ENCODE measurements at regions not wholly inside any gene's neighbourhood (a gene's known extent, or its start where the extent isn't known, plus 50 kb on each side); places are given as distances from the start of the nearest gene placed in this dataset.

DNA sequence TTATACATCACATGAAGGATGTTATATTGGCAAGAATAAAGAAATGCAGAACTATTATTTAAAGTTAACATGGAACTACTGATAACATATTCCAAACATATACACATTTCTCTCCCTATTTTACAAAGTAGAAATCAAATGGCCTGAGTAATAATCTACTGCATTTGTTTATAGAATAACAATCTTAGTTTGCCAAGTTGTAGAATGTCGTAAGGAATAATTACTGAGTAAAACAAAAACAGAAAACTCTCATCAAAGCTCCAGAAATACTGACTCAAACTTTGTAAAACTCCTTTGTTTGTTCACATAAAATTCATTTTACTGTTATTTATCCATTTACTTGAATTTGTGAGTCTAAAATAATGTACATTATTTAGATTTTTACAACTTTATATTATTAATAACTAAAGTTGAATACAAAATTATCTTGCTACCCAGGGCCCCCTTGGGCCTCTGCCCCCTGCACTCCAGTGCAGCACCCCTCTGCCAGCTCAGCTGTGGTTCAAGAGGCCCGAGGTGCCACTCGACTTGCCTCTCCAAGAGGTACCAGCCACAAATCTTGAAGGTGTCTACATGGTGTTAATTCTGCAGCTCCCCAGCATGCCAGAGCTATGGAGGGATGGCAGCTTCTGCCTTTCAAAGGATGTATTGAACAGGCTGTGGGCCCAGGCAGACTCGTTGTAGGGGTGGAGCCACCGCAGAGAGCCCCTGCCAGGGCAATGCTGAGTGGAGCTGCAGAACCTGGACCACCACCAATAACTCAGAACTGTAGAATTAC lies 2819.7 kb downstream of the PCDH9 start:
- TF ChIP-seq, protein P1, sequence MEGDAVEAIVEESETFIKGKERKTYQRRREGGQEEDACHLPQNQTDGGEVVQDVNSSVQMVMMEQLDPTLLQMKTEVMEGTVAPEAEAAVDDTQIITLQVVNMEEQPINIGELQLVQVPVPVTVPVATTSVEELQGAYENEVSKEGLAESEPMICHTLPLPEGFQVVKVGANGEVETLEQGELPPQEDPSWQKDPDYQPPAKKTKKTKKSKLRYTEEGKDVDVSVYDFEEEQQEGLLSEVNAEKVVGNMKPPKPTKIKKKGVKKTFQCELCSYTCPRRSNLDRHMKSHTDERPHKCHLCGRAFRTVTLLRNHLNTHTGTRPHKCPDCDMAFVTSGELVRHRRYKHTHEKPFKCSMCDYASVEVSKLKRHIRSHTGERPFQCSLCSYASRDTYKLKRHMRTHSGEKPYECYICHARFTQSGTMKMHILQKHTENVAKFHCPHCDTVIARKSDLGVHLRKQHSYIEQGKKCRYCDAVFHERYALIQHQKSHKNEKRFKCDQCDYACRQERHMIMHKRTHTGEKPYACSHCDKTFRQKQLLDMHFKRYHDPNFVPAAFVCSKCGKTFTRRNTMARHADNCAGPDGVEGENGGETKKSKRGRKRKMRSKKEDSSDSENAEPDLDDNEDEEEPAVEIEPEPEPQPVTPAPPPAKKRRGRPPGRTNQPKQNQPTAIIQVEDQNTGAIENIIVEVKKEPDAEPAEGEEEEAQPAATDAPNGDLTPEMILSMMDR (IDR thresholded peaks at IDR 0.05) = no peak
- TF ChIP-seq POLR2A (IDR thresholded peaks at IDR 0.05) = no peak
- Histone ChIP-seq H3K36me3 (replicated peaks in 1 of 2) (no peaks in the 10 kb centered on the region), H3K27me3 (no peaks in the 10 kb centered on the region), H3K9me3 (replicated peaks in 1 of 3) (no peaks in the 10 kb centered on the region), H3K4me1 (replicated peaks in 1 of 2) (no peaks in the 10 kb centered on the region), H3K27ac (no peak overlapping the region), H3K4me3 (no peak overlapping the region)
- intact Hi-C loops (cut with DNase I) = no loop called here
- 68 to 93% (median 82%) methylated on average over 5 of the region's 5 CpGs for WGBS, 4 donors
- DNase-seq = no peak

GRCh38 chr13:64397701-64398100 lies 2832.4 kb downstream of the PCDH9 start:
- H3K27ac ChIP-seq = no peak overlapping the region
- 17 to 22% (median 19%) methylated on average over 2 of the region's 2 CpGs for WGBS, 4 donors
- no peak overlapping the region for H3K4me3 ChIP-seq
- H3K27me3 ChIP-seq = no peaks in the 10 kb centered on the region
- H3K4me1 ChIP-seq (replicated peaks in 1 of 2) = no peaks in the 10 kb centered on the region
- intact Hi-C loops (cut with DNase I) = no loop called here
- H3K9me3 ChIP-seq (replicated peaks in 1 of 3) = no peaks in the 10 kb centered on the region
- TF ChIP-seq, protein P1 (IDR thresholded peaks at IDR 0.05) = no peak
- no peak for TF ChIP-seq POLR2A (IDR thresholded peaks at IDR 0.05)
- DNase-seq = no peak
- no peaks in the 10 kb centered on the region for H3K36me3 ChIP-seq (replicated peaks in 1 of 2)

DNA sequence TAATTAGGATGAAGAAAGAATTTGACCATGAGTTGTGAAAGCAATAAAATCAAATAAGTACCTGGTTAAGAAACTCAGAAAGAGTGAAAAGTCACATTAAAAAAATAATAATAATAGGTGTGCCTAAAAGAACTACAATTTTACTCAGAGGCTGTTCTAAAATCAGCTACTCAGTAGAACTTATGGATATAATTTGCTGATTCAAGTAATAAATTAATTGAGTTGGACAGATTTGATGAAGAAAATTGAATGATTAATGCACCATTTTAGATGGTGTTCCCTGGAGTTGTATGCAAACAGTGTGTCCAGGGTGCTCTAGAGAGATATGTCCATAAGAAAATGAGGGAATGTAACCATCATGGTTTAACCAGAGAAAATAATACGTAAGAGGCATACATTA lies 2852.5 kb downstream of the PCDH9 start:
- Histone ChIP-seq H3K27ac (no peak overlapping the region), H3K4me1 (replicated peaks in 1 of 2) (no peaks in the 10 kb centered on the region), H3K9me3 (replicated peaks in 1 of 3) (no peaks in the 10 kb centered on the region), H3K36me3 (replicated peaks in 1 of 2) (no peaks in the 10 kb centered on the region), H3K4me3 (no peak overlapping the region), H3K27me3 (no peaks in the 10 kb centered on the region)
- intact Hi-C loops (cut with DNase I) = no loop called here
- WGBS, 4 donors = 72 to 81% (median 78%) methylated on average over 1 of the region's 1 CpG
- TF ChIP-seq POLR2A (IDR thresholded peaks at IDR 0.05) = no peak
- TF ChIP-seq, protein P1 (IDR thresholded peaks at IDR 0.05) = no peak
- no peak for DNase-seq

DNA sequence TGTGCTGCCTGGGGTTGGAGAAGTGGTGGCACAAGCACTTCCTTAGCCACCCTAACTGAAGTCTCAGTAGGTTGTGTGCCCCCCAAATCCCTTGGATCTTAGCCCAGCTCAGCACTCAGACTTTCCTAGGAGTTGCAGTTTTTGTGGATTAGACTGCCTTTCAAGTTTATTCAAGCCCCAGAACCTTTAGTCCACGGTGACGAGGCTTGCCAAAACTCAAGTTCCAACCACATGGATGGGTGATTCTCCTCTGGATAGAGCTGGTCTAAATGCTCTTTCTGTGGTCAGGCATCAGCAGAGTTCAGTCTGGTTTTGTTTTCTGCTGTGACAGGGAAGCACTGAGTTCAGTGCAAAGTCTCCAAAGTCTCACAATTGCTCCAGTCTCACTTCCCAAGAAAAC lies 2858.7 kb downstream of the PCDH9 start:
- DNase-seq = no peak
- H3K9me3 ChIP-seq (replicated peaks in 1 of 3) = no peaks in the 10 kb centered on the region
- intact Hi-C loops (cut with DNase I) = no loop called here
- H3K27ac ChIP-seq = no peak overlapping the region
- 65 to 89% (median 80%) methylated on average over 2 of the region's 2 CpGs for WGBS, 4 donors
- no peaks in the 10 kb centered on the region for H3K27me3 ChIP-seq
- no peaks in the 10 kb centered on the region for H3K4me1 ChIP-seq (replicated peaks in 1 of 2)
- no peak for TF ChIP-seq POLR2A (IDR thresholded peaks at IDR 0.05)
- TF ChIP-seq, protein P1 (IDR thresholded peaks at IDR 0.05) = no peak
- H3K4me3 ChIP-seq = no peak overlapping the region
- H3K36me3 ChIP-seq (replicated peaks in 1 of 2) = no peaks in the 10 kb centered on the region
